K562 (cell line): ENCODE measurements at regions not wholly inside any gene's neighbourhood (a gene's known extent, or its start where the extent isn't known, plus 50 kb on each side); places are given as distances from the start of the nearest gene placed in this dataset.
A peak's percentile ranks its signal among the peaks of the same experiment; 100 is the strongest.

Experiments used
- ATAC-seq: fragments of 200-7000 bp; cut with Tn5 transposase; 3 replicates; pipeline ENCODE4 v1.9.1; 2020; ENCODE audit warnings: moderate library complexity
- BruUV-seq: library from RNA; stranded (reverse); fragments of 400-500 nt; replicated peaks from 2 replicates; lab custom pipeline; 2021; lab: Mats Ljungman, UMichigan
- CTCF ChIA-PET: fragments of 300-600 bp; formaldehyde crosslinking; extraction: SDS; loops from one replicate; lab custom pipeline; 2021; ENCODE audit warnings: low intra/inter-chr PET ratio; lab: Yijun Ruan, JAX
- POLR2A ChIA-PET: fragments of 300-600, 350-650 bp; sonication (Branson Sonifier 250); formaldehyde crosslinking; extraction: SDS; loops from one replicate; lab custom pipeline; 2021; ENCODE audit warnings: antibody characterized with exemption, inconsistent platforms; lab: Yijun Ruan, JAX
- DNase-seq, 4 experiments: peaks; one replicate each; pipeline versions ENCODE4 v3.0.0 to v3.0.0-alpha.2; 2011 to 2018; ENCODE audit warnings: low spot score in 3 of 4, mixed read lengths in 3 of 4; ENCODE audit errors: extremely low read depth in 1 of 4
- FAIRE-seq: peaks from 2 replicates; lab custom pipeline; 2011; peaks lifted over from hg19 to GRCh38; lab: Jason Lieb, UNC
- H2AFZ ChIP-seq: 2 replicates; pipeline ENCODE4 v1.6.0; 2011; ENCODE audit warnings: low read depth, low read length, control low read depth, inconsistent platforms
- H3K27ac ChIP-seq: fragments of 200-600 bp; 3 replicates; pipeline ENCODE4 v1.8.0; 2011; ENCODE audit warnings: low read depth, mild to moderate bottlenecking, control low read depth, inconsistent platforms, low read length, moderate library complexity, mixed read lengths; ENCODE audit errors: extremely low read depth
- H3K27me3 ChIP-seq, 2 experiments: fragments of 300-600 bp in 1 of 2; 2 replicates in 1 of 2; 3 replicates in 1 of 2; pipeline versions ENCODE4 v1.6.0 to v1.8.0; 2011; ENCODE audit warnings: inconsistent platforms in 2 of 2, low read length in 2 of 2, mild to moderate bottlenecking in 1 of 2, mixed read lengths in 1 of 2, moderate library complexity in 1 of 2; ENCODE audit not compliant: control insufficient read depth in 2 of 2, insufficient read depth in 2 of 2
- H3K36me3 ChIP-seq: fragments of 300-600 bp; 3 replicates; pipeline ENCODE4 v1.8.0; 2011; ENCODE audit warnings: mild to moderate bottlenecking, low read length, inconsistent platforms; ENCODE audit not compliant: control insufficient read depth, insufficient read depth
- H3K4me1 ChIP-seq, 2 experiments: fragments of 200-600 bp in 1 of 2; replicated peaks in 1 of 2; 2 replicates in 1 of 2; 3 replicates in 1 of 2; pipeline versions ENCODE4 v1.5.1 to v1.8.0; 2011; ENCODE audit warnings: inconsistent platforms in 2 of 2, low read length in 2 of 2, mild to moderate bottlenecking in 1 of 2, mixed read lengths in 1 of 2, moderate library complexity in 1 of 2; ENCODE audit not compliant: control insufficient read depth in 2 of 2, insufficient read depth in 2 of 2
- H3K4me2 ChIP-seq: 2 replicates; pipeline ENCODE4 v1.6.1; 2011; ENCODE audit warnings: low read length, control low read depth, inconsistent platforms, mixed read lengths; ENCODE audit not compliant: insufficient read depth
- H3K4me3 ChIP-seq: fragments of 200-600 bp; sonication (generic), shearing (Covaris generic); 2 replicates; pipeline ENCODE4 v1.5.1; 2016; ENCODE audit warnings: control low read depth, inconsistent platforms
- H3K79me2 ChIP-seq: fragments of 200-600 bp; 3 replicates; pipeline ENCODE4 v1.8.0; 2011; ENCODE audit warnings: low read length, inconsistent platforms; ENCODE audit not compliant: control insufficient read depth, insufficient read depth
- H3K9ac ChIP-seq, 2 experiments: 2 replicates each; pipeline versions ENCODE4 v1.6.0 to v1.6.1; 2011; ENCODE audit warnings: low read depth in 2 of 2, low read length in 2 of 2, control low read depth in 1 of 2, inconsistent platforms in 1 of 2, mild to moderate bottlenecking in 1 of 2, mixed read lengths in 1 of 2; ENCODE audit not compliant: insufficient read depth in 1 of 2
- H3K9me1 ChIP-seq: one replicate; pipeline ENCODE4 v1.6.0; 2011; ENCODE audit warnings: inconsistent platforms, mild to moderate bottlenecking, low read length, moderate library complexity; ENCODE audit not compliant: control insufficient read depth, insufficient read depth
- H3K9me3 ChIP-seq: replicated peaks from 2 replicates; pipeline ENCODE4 v1.5.1; 2011; ENCODE audit warnings: low read depth, low read length, inconsistent platforms; ENCODE audit not compliant: control insufficient read depth, insufficient read depth
- H4K20me1 ChIP-seq: replicated peaks from 2 replicates; pipeline ENCODE4 v1.6.1; 2011; ENCODE audit warnings: low read length, inconsistent platforms, mixed read lengths; ENCODE audit not compliant: control insufficient read depth, insufficient read depth
- ETV6 ChIP-seq, 3 experiments: fragments of 150-350 bp in 1 of 3; sonication (generic) in 1 of 3; formaldehyde crosslinking in 1 of 3; IDR thresholded peaks; 2 replicates each; pipeline versions ENCODE4 v1.6.1 to v1.8.0; 2014 to 2022; ENCODE audit warnings: borderline replicate concordance in 2 of 3, low read depth in 2 of 3, antibody characterized with exemption in 1 of 3, low read length in 1 of 3, mild to moderate bottlenecking in 1 of 3, missing genetic modification reagents in 1 of 3
- EWSR1 ChIP-seq: fragments of 450-650 bp; IDR thresholded peaks from 2 replicates; pipeline ENCODE4 v1.6.1; 2018; ENCODE audit warnings: borderline replicate concordance, mild to moderate bottlenecking, low read depth, moderate library complexity; ENCODE audit not compliant: partially characterized antibody
- HEY1 ChIP-seq: fragments of 250-450 bp; sonication (Bioruptor Pico); IDR thresholded peaks from 2 replicates; pipeline ENCODE4 v1.5.0; 2020; ENCODE audit warnings: mild to moderate bottlenecking, moderate library complexity, borderline replicate concordance
- HLTF ChIP-seq: fragments of 450-650 bp; IDR thresholded peaks from 2 replicates; pipeline ENCODE4 v1.6.1; 2016
- KLF10 ChIP-seq: fragments of 250-450 bp; sonication (Bioruptor Pico); IDR thresholded peaks from 2 replicates; pipeline ENCODE4 v1.6.1; 2021; ENCODE audit warnings: matching md5 sums
- MTF1 ChIP-seq: fragments of 250-450 bp; sonication (Bioruptor Pico); IDR thresholded peaks from 2 replicates; pipeline ENCODE4 v1.9.0; 2021; ENCODE audit warnings: moderate library complexity, mild to moderate bottlenecking, inconsistent platforms, borderline replicate concordance
- PRDM10 ChIP-seq: fragments of 450-650 bp; IDR thresholded peaks from 2 replicates; pipeline ENCODE4 v1.6.1; 2018; ENCODE audit not compliant: partially characterized antibody
- SOX6 ChIP-seq: fragments of 450-650 bp; IDR thresholded peaks from 2 replicates; pipeline ENCODE4 v1.6.1; 2014; ENCODE audit warnings: mild to moderate bottlenecking
- SRSF7 ChIP-seq: fragments of 200-400 bp; formaldehyde crosslinking; optimal IDR thresholded peaks from 2 replicates; pipeline ENCODE3; 2017; ENCODE audit warnings: mild to moderate bottlenecking, low read depth, low read length
- TCF3 ChIP-seq: sonication (generic); formaldehyde crosslinking; IDR thresholded peaks from 2 replicates; pipeline ENCODE4 v1.4.0; 2020; ENCODE audit warnings: mild to moderate bottlenecking, missing genetic modification reagents
- ZFP1 ChIP-seq: fragments of 450-650 bp; formaldehyde crosslinking; IDR thresholded peaks from 2 replicates; pipeline ENCODE4 v1.4.0; 2020; ENCODE audit warnings: mild to moderate bottlenecking, mixed read lengths
- ZNF134 ChIP-seq: fragments of 250-450 bp; sonication (Bioruptor Pico); conservative IDR thresholded peaks from 2 replicates; pipeline ENCODE4 v1.4.0; 2020
- ZNF197 ChIP-seq: fragments of 200-800 bp; sonication (Bioruptor generic); IDR thresholded peaks from 2 replicates; pipeline ENCODE4 v1.6.1; 2016; ENCODE audit warnings: low read depth, missing genetic modification characterization, missing compliant biosample characterization
- ZNF507 ChIP-seq: conservative IDR thresholded peaks from 2 replicates; pipeline ENCODE4 v1.6.1; 2017; ENCODE audit warnings: missing genetic modification characterization, missing compliant biosample characterization
- WGBS: fragments of 100-300 bp; shearing (Covaris generic); methylation state at CpG from one replicate; pipeline ENCODE4 v1.1.6; 2016; ENCODE audit warnings: low coverage, mixed read lengths; ENCODE audit not compliant: insufficient coverage; ENCODE audit errors: missing lambda C conversion rate; 5-methylcytosine and 5-hydroxymethylcytosine counted together
- in situ Hi-C: fragments of 300-500 bp; cut with MboI; formaldehyde crosslinking; loops from 4 replicates; pipeline ENCODE4 v1.15.0; 2018; ENCODE audit warnings: inconsistent platforms, mixed read lengths
- intact Hi-C: fragments of 100-400 bp; cut with micrococcal nuclease; formaldehyde crosslinking; loops from 2 replicates; pipeline ENCODE4 v1.14.2; 2022
- TF ChIP-seq, protein P1 (sequence below): sonication (generic); formaldehyde crosslinking; IDR thresholded peaks from 2 replicates; pipeline ENCODE4 v1.8.1; 2022; ENCODE audit warnings: missing genetic modification reagents
- TF ChIP-seq, protein P2 (sequence below): fragments of 450-650 bp; IDR thresholded peaks from 2 replicates; pipeline ENCODE4 v1.6.1; 2014; ENCODE audit warnings: low read depth, mild to moderate bottlenecking, moderate library complexity, borderline replicate concordance

DNA sequence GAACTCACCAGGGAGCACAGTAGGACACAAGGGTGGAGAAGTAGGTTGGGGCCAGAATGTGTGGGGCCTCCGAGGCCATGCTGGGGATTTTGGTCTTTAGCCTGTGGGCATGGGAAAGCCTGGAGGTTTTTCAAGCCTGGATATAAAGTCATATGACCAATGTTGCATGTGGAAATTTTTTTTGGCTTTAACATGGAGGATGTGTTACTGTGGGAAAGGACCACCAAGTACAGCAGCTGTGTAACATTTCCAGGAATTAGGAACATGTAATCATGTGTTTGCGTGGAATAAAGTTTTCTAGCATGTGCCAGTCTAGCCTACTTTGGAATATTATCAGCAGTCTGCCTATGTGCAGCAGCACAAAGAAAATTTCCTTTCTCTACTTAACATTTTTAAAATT is 78.5 kb downstream of the TNFSF18 start:
- Histone ChIP-seq H3K36me3 (no peaks in the 10 kb centered on the region), H3K9me3 (no peaks in the 10 kb centered on the region), H3K27me3 (no peaks in the 10 kb centered on the region), H3K27ac (no peak overlapping the region), H3K4me1 (no peaks in the 10 kb centered on the region), H3K9ac (no peak overlapping the region), H3K4me2 (no peak overlapping the region), H4K20me1 (no peaks in the 10 kb centered on the region), H3K4me3 (no peak overlapping the region), H2AFZ (no peak overlapping the region), H3K79me2 (no peaks in the 10 kb centered on the region), H3K9me1 (no peaks in the 10 kb centered on the region)
- 6% methylated on average over 2 of the region's 2 CpGs for WGBS
- in situ Hi-C loops: no loop called here
- POLR2A ChIA-PET: no interaction called here
- no TSS peak for BruUV-seq
- ATAC-seq (0 out of 3 replicates have a peak, but pooled peaks have one; percentile 32), FAIRE-seq (no peak), DNase-seq (no peak)
- intact Hi-C loops: no loop called here
- CTCF ChIA-PET: no interaction called here
- TF ChIP-seq KLF10 (no peak), ZNF507 (no peak), EWSR1 (no peak), HEY1 (CRISPR knock-in tag) (no peak), HLTF (no peak), ZNF197 (CRISPR knock-in tag) (no peak), ZNF134 (CRISPR knock-in tag) (no peak), SRSF7 (no peak), ZFP1 (CRISPR knock-in tag) (no peak), SOX6 (no peak), ETV6 (IDR thresholded peaks at IDR 0.05; ENCODE audit: borderline replicate concordance in 1 of 2, low read depth in 2 of 2, low read length in 1 of 2) (no peak), ETV6 (CRISPR knock-in tag; IDR thresholded peaks at IDR 0.05; ENCODE audit: borderline replicate concordance) (no peak), PRDM10 (no peak), TCF3 (no peak), MTF1 (no peak)
- TF ChIP-seq, protein P1, sequence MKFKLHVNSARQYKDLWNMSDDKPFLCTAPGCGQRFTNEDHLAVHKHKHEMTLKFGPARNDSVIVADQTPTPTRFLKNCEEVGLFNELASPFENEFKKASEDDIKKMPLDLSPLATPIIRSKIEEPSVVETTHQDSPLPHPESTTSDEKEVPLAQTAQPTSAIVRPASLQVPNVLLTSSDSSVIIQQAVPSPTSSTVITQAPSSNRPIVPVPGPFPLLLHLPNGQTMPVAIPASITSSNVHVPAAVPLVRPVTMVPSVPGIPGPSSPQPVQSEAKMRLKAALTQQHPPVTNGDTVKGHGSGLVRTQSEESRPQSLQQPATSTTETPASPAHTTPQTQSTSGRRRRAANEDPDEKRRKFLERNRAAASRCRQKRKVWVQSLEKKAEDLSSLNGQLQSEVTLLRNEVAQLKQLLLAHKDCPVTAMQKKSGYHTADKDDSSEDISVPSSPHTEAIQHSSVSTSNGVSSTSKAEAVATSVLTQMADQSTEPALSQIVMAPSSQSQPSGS (CRISPR knock-in tag): no peak
- TF ChIP-seq, protein P2, sequence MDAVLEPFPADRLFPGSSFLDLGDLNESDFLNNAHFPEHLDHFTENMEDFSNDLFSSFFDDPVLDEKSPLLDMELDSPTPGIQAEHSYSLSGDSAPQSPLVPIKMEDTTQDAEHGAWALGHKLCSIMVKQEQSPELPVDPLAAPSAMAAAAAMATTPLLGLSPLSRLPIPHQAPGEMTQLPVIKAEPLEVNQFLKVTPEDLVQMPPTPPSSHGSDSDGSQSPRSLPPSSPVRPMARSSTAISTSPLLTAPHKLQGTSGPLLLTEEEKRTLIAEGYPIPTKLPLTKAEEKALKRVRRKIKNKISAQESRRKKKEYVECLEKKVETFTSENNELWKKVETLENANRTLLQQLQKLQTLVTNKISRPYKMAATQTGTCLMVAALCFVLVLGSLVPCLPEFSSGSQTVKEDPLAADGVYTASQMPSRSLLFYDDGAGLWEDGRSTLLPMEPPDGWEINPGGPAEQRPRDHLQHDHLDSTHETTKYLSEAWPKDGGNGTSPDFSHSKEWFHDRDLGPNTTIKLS: no peak
